ENCODE measurements at regions not wholly inside any gene's neighbourhood (a gene's known extent, or its start where the extent isn't known, plus 50 kb on each side); places are given as distances from the start of the nearest gene placed in this dataset.

DNA sequence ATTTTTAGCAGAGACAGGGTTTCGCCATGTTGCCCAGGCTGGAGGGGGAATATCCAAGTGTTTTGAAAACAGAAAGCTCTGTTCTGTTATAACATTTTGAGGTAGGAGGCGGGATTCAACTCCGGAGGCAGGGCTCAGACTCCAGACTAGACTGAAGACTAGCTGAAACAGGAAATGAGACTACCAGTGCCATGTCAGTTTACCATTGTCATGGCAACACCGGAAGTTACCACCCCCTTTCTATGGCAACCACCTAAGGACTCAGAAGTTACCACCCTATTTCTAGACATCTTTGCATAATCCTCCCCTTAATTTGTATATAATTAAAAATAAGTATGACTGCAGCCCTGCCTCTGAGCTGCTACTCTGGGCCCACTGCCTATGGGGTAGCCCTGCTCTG is 1069.1 kb upstream of the AUTS2 start:
- DNase-seq: no peak
- Histone ChIP-seq H3K4me3 (no peak overlapping the region), H3K27ac (no peak overlapping the region), H3K36me3 (no peaks in the 10 kb centered on the region), H3K27me3 (peaks cover 0 to 6% (median 0%) of the 10 kb centered on the region in 3 donors), H3K4me1 (no peaks in the 10 kb centered on the region), H3K9me3 (peaks cover 0 to 3% (median 0%) of the 10 kb centered on the region in 4 donors)
- intact Hi-C loops (cut with DNase I): no loop called here
- TF ChIP-seq, protein P1, sequence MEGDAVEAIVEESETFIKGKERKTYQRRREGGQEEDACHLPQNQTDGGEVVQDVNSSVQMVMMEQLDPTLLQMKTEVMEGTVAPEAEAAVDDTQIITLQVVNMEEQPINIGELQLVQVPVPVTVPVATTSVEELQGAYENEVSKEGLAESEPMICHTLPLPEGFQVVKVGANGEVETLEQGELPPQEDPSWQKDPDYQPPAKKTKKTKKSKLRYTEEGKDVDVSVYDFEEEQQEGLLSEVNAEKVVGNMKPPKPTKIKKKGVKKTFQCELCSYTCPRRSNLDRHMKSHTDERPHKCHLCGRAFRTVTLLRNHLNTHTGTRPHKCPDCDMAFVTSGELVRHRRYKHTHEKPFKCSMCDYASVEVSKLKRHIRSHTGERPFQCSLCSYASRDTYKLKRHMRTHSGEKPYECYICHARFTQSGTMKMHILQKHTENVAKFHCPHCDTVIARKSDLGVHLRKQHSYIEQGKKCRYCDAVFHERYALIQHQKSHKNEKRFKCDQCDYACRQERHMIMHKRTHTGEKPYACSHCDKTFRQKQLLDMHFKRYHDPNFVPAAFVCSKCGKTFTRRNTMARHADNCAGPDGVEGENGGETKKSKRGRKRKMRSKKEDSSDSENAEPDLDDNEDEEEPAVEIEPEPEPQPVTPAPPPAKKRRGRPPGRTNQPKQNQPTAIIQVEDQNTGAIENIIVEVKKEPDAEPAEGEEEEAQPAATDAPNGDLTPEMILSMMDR (IDR thresholded peaks at IDR 0.05): no peak
- TF ChIP-seq EP300 (IDR thresholded peaks at IDR 0.05): no peak
- TF ChIP-seq POLR2AphosphoS5 (IDR thresholded peaks at IDR 0.05): no peak
- TF ChIP-seq POLR2A (IDR thresholded peaks at IDR 0.05): no peak
- 92 to 93% methylated on average over 4 of the region's 4 CpGs for WGBS, 2 donors

DNA sequence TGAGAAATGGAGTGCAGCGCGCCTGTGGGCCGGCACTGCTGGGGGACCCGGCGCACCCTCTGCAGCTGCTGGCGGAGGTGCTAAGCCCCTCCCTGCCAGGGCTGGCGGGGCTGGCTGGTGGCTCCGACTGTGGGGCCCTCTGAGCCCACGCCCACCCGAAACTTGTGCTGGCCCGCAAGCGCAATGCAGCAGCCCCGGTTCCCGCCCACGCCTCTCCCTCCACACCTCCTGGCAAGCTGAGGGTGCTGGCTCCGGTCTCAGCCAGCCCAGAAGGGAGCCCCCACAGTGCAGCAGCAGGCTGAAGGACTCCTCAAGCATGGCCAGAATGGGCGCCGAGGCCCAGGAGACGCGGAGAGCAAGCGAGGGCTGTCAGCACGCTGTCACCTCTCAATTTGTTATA is 1063.0 kb upstream of the AUTS2 start:
- Histone ChIP-seq H3K27ac (no peak overlapping the region), H3K9me3 (no peaks in the 10 kb centered on the region), H3K27me3 (peaks cover 0 to 6% (median 0%) of the 10 kb centered on the region in 3 donors), H3K4me1 (no peaks in the 10 kb centered on the region), H3K36me3 (no peaks in the 10 kb centered on the region), H3K4me3 (no peak overlapping the region)
- no peak for DNase-seq
- WGBS, 2 donors: 93 to 94% methylated on average over 22 of the region's 22 CpGs
- intact Hi-C loops (cut with DNase I): no loop called here
- no peak for TF ChIP-seq EP300 (IDR thresholded peaks at IDR 0.05)
- TF ChIP-seq POLR2AphosphoS5 (IDR thresholded peaks at IDR 0.05): no peak
- TF ChIP-seq, protein P1 (IDR thresholded peaks at IDR 0.05): no peak
- TF ChIP-seq POLR2A (IDR thresholded peaks at IDR 0.05): no peak

DNA sequence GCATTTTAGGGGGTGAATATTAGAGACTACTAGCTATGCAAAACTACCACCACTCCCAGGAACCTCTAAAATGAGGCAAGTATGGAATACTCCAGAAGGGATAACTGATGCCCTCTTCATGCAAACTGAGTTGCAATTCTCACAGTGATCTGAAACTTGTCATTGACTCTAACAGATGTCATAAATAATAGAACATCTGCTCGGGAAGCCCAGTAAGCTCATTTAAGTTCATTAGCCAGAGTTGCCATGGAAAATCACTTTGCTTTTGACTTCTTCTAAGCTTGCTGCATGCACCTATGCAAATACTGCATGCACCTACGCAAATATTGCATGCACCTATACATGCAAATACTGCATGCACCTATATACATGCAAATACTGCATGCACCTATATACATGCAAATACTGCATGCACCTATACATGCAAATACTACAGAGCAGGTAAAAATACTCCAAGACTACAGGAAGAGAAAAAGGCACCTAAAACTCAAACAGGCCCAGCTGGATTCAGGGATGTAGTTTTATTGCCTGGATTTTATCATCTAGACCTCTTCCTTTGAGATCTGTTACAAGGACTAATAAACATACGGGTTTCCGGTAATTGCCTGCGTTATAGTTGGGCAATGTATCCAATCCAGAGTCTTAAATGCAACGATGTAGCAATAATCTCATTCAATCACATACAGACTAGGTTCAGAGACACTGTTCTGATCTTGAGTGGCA is 1061.1 kb upstream of the AUTS2 start:
- DNase-seq: no peak
- intact Hi-C loops (cut with DNase I): no loop called here
- Histone ChIP-seq H3K36me3 (no peaks in the 10 kb centered on the region), H3K9me3 (peaks cover 0 to 3% (median 0%) of the 10 kb centered on the region in 4 donors), H3K4me1 (no peaks in the 10 kb centered on the region), H3K4me3 (no peak overlapping the region), H3K27me3 (no peaks in the 10 kb centered on the region), H3K27ac (no peak overlapping the region)
- 67% methylated on average over 6 of the region's 6 CpGs for WGBS, 2 donors
- no peak for TF ChIP-seq POLR2A (IDR thresholded peaks at IDR 0.05)
- TF ChIP-seq POLR2AphosphoS5 (IDR thresholded peaks at IDR 0.05): no peak
- no peak for TF ChIP-seq EP300 (IDR thresholded peaks at IDR 0.05)
- TF ChIP-seq, protein P1 (IDR thresholded peaks at IDR 0.05): no peak

DNA sequence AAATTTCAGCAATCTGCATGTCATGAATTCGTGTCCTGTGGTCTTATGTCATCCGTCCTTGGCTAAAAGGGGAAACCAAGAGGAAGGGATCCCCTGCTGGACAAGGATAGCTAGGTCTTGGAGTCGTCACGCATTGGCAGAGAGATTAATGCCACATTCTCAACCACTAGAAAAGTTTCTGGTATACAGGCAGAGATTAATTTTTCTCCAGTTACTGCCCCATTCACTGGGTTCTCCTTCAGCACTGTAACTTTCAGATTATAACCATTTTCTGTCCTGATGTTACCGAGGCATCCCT is 1060.6 kb upstream of the AUTS2 start:
- Histone ChIP-seq H3K4me1 (no peaks in the 10 kb centered on the region), H3K36me3 (no peaks in the 10 kb centered on the region), H3K27ac (no peak overlapping the region), H3K9me3 (peaks cover 0 to 3% (median 0%) of the 10 kb centered on the region in 4 donors), H3K27me3 (no peaks in the 10 kb centered on the region), H3K4me3 (no peak overlapping the region)
- WGBS, 2 donors: 80 to 84% methylated on average over 5 of the region's 5 CpGs
- intact Hi-C loops (cut with DNase I): no loop called here
- DNase-seq: no peak
- TF ChIP-seq, protein P1 (IDR thresholded peaks at IDR 0.05): no peak
- TF ChIP-seq POLR2AphosphoS5 (IDR thresholded peaks at IDR 0.05): no peak
- TF ChIP-seq EP300 (IDR thresholded peaks at IDR 0.05): no peak
- TF ChIP-seq POLR2A (IDR thresholded peaks at IDR 0.05): no peak

DNA sequence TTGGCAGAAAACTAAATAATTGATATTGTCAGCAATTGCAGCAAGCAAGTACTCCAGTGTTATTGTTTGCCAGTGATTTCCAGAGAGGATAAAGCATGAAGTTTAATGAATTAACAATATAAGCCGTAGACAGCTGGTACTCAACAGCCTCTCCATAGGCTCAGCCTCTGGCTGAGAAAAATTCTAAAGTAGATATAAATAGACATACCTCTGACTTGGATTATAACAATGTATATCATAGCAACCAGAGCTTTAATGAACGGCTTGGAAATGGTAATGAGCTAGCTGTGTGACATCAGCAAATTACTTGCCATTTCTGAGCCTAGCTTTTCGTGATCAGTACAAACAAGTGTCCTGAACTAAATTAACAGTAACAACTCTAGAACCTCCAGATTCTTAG is 1055.4 kb upstream of the AUTS2 start:
- 73 to 77% methylated on average over 3 of the region's 3 CpGs for WGBS, 2 donors
- H3K27me3 ChIP-seq: no peaks in the 10 kb centered on the region

More for the DNA sequence above, 1055.4 kb upstream of the AUTS2 start:
- DNase-seq: no peak
- Histone ChIP-seq H3K4me3 (no peak overlapping the region), H3K4me1 (no peaks in the 10 kb centered on the region), H3K9me3 (peaks cover 0 to 3% (median 0%) of the 10 kb centered on the region in 4 donors), H3K36me3 (no peaks in the 10 kb centered on the region), H3K27ac (no peak overlapping the region)
- TF ChIP-seq, protein P1 (IDR thresholded peaks at IDR 0.05): no peak
- no peak for TF ChIP-seq POLR2AphosphoS5 (IDR thresholded peaks at IDR 0.05)
- TF ChIP-seq POLR2A (IDR thresholded peaks at IDR 0.05): no peak
- TF ChIP-seq EP300 (IDR thresholded peaks at IDR 0.05): no peak
- intact Hi-C loops (cut with DNase I): no loop called here
